ENCODE measurements at regions not wholly inside any gene's neighbourhood (a gene's known extent, or its start where the extent isn't known, plus 50 kb on each side); places are given as distances from the start of the nearest gene placed in this dataset.
"Not testable (repeated sequence)": the region's sequence is repeated elsewhere in the genome, so short reads cannot be mapped to it uniquely, and the experiment has no call there.

GRCh38 chr10:111303887-111304286 is 227.1 kb downstream of the ADRA2A start:
- no peak for DNase-seq (ENCODE audit: insufficient read length, low spot score)
- TF ChIP-seq POLR2A (IDR thresholded peaks at IDR 0.05; ENCODE audit: low read depth, low read length), result no peak
- no peak for FAIRE-seq

DNA sequence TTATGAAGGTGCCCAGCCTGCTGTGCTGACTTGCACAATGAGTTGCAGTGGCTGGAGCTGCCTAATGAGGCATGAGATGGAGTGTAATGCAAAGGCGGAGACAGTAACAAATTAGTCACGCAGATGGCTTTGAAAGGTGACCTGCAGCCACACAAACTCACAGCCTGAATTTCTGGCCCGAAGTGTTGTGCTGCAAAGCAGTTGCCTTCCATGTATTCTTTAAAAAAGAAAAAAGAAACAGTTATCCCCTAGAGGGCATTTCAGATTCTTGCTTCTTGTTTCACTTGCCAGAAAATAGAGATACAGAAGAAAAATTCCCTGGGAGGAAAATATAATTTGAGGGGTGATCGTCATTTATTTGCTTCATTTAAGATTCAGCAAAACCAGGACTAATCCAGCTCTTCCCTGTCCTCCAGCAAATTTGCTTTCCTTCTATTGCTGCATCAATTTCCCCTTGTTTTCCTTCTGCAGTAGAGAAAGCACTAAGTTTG is 239.9 kb downstream of the ADRA2A start:
- FAIRE-seq, result no peak
- DNase-seq (ENCODE audit: insufficient read length, low spot score), result no peak
- no peak for TF ChIP-seq POLR2A (IDR thresholded peaks at IDR 0.05; ENCODE audit: low read depth, low read length)

- FAIRE-seq (no peak), DNase-seq (ENCODE audit: insufficient read length, low spot score) (no peak)
- no peak for TF ChIP-seq POLR2A (IDR thresholded peaks at IDR 0.05; ENCODE audit: low read depth, low read length)
Observed at GRCh38 chr10:111319866-111320265, 243.0 kb downstream of the ADRA2A start.

- FAIRE-seq (no peak), DNase-seq (ENCODE audit: insufficient read length, low spot score) (no peak)
- TF ChIP-seq POLR2A (IDR thresholded peaks at IDR 0.05; ENCODE audit: low read depth, low read length), result no peak
Observed at GRCh38 chr10:111323389-111323966, 246.6 kb downstream of the ADRA2A start.

GRCh38 chr10:111332174-111332573 is 255.3 kb downstream of the ADRA2A start:
- DNase-seq (ENCODE audit: insufficient read length, low spot score); FAIRE-seq: not testable (repeated sequence)

DNA sequence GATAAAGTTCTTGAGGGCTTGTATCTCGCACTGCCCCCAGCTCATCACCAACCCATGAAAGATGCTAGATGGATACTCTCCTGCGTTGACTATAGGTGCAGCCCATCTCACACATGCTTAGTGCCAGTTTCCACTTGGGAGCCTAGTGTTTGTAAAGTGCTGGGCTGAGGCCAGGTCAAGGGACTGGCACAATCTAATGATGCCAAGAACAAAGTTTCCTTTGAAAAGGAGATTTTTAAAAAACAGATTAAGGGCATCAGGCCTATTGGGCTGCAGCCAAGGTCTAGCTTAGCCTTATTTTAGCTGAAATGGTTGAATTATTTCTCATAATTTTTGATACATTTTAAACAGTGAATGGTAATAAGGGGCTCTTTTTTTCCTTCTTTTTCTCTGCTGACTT is 259.0 kb downstream of the ADRA2A start:
- FAIRE-seq, result no peak
- no peak for TF ChIP-seq POLR2A (IDR thresholded peaks at IDR 0.05; ENCODE audit: low read depth, low read length)
- DNase-seq (ENCODE audit: insufficient read length, low spot score), result no peak

- no peak for TF ChIP-seq POLR2A (IDR thresholded peaks at IDR 0.05; ENCODE audit: low read depth, low read length)
- FAIRE-seq (no peak), DNase-seq (ENCODE audit: insufficient read length, low spot score) (no peak)
Observed at GRCh38 chr10:111338035-111338434, 261.2 kb downstream of the ADRA2A start.

DNA sequence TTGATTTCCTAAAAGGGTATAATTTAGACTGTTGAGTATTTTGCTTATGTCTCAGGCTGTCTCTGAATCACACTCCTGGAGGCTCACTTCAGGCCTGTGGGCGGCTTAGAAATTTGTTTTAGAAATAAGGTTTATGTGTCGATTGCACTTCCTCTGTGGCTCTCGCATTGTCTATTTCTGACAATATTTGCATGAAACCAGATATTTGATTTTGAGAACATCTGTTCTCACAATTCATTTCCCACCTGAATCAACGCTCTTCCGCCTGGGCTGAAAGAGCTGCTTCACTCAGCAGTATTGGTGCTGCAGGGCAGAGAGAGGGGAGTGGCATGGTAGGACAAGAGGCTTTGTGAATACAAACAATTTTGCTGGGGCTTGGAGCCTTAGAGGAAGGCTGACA is 262.0 kb downstream of the ADRA2A start:
- FAIRE-seq, result no peak
- no peak for DNase-seq (ENCODE audit: insufficient read length, low spot score)
- TF ChIP-seq POLR2A (IDR thresholded peaks at IDR 0.05; ENCODE audit: low read depth, low read length), result no peak

DNA sequence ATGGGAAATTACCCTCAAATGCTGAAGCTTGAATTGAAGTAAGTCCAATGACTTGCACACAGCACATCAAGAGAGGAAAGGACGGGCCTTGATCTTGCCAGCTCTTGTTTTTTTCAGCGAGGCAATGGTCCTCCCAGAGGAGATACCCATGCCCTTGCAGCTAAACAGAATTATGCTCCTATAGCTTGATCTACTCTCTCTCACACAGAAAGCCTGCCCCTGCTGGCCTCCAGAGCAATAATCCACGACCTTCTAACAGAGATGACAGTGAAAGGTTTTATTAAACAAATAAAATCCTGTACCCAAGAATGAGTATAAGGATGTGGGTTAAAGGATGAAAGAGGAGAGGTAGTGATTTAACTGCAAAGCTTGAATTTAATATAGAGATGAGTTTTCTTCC is 268.0 kb downstream of the ADRA2A start:
- no peak for TF ChIP-seq POLR2A (IDR thresholded peaks at IDR 0.05; ENCODE audit: low read depth, low read length)
- DNase-seq (ENCODE audit: insufficient read length, low spot score) (no peak), FAIRE-seq (no peak)

GRCh38 chr10:111347386-111348013 is 270.7 kb downstream of the ADRA2A start:
- no peak for TF ChIP-seq POLR2A (IDR thresholded peaks at IDR 0.05; ENCODE audit: low read depth, low read length)

GRCh38 chr10:111348076-111348475 is 271.2 kb downstream of the ADRA2A start:
- no peak for DNase-seq (ENCODE audit: insufficient read length, low spot score)
- no peak for FAIRE-seq
- TF ChIP-seq POLR2A (IDR thresholded peaks at IDR 0.05; ENCODE audit: low read depth, low read length), result no peak

More at GRCh38 chr10:111347386-111348013, 270.7 kb downstream of the ADRA2A start:
- FAIRE-seq (no peak), DNase-seq (ENCODE audit: insufficient read length, low spot score) (no peak)

DNA sequence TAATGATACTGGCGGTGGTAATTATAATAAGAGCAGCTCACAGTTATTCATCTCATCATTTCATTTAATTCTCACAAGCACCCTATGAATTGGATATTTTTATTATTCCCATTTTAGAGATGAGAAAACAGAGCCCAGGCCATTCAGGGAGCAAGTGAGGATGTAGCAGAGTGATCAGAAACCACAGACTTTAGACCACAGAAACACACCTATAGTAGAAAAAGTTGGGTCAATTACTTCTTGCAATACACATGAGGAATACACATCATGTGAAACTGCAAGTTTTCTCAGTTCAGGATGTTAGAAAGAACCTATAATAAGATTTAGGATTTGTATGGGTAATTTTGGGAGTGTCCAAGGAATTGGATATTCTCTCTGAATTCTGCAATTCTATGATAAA is 278.0 kb downstream of the ADRA2A start:
- FAIRE-seq (no peak), DNase-seq (ENCODE audit: insufficient read length, low spot score) (no peak)
- no peak for TF ChIP-seq POLR2A (IDR thresholded peaks at IDR 0.05; ENCODE audit: low read depth, low read length)

- DNase-seq (ENCODE audit: insufficient read length, low spot score) (no peak), FAIRE-seq (no peak)
- no peak for TF ChIP-seq POLR2A (IDR thresholded peaks at IDR 0.05; ENCODE audit: low read depth, low read length)
Observed at GRCh38 chr10:111356571-111356970, 279.7 kb downstream of the ADRA2A start.

- no peak for TF ChIP-seq POLR2A (IDR thresholded peaks at IDR 0.05; ENCODE audit: low read depth, low read length)
- DNase-seq (ENCODE audit: insufficient read length, low spot score), result no peak
- no peak for FAIRE-seq
Observed at GRCh38 chr10:111357859-111358258, 281.0 kb downstream of the ADRA2A start.

DNA sequence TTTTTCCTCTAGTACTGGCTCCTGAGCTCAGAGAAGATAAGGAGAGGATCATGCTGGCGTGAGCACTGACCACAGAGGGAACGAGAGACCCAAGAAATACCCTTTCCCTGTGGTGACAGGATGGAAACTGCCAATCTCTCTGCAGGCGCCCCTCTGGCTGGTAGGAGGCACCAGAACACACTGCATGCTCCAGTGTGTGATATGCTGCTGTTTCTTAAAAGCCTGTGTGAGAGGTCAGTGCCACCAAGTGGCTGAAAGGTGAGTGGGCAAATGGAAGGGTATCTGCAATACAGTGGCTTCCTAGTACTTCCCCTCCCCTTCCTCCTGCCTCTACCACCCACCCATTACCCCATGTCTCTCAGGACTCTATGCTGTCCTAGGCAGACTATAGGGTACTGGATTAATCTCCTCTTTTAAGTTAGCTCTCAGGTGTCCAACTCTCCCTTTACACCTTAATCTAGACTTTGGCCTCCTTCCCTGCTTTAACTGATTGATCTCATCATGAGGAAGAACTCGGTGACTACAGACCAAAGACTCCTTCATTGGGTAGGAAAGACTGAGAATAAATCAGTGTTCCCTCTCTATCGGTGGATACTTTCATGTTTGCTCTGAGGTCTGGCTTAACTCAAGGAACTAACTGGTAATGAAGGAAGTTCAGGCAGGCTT is 283.6 kb downstream of the ADRA2A start:
- FAIRE-seq (peak; percentile 43), DNase-seq (ENCODE audit: insufficient read length, low spot score) (peak; percentile 4)
- TF ChIP-seq POLR2A (IDR thresholded peaks at IDR 0.05; ENCODE audit: low read depth, low read length), result no peak

Measured in H54 (cell line).